ENCODE measurements at regions not wholly inside any gene's neighbourhood (a gene's known extent, or its start where the extent isn't known, plus 50 kb on each side); places are given as distances from the start of the nearest gene placed in this dataset.

GRCh38 chr10:94274142-94274787 lies 88.5 kb downstream of the NOC3L start:
- DNase-seq (ENCODE audit: low read depth in 4 of 4, low spot score in 3 of 4), result no peak

GRCh38 chr10:94276140-94276539 lies 86.6 kb downstream of the NOC3L start:
- DNase-seq (ENCODE audit: low read depth in 4 of 4, low spot score in 3 of 4), result no peak

- no peak for DNase-seq (ENCODE audit: low read depth in 4 of 4, low spot score in 3 of 4)
Observed at GRCh38 chr10:94277450-94277849, 85.3 kb downstream of the NOC3L start.

GRCh38 chr10:94279835-94280709 lies 82.7 kb downstream of the NOC3L start:
- no peak for DNase-seq (ENCODE audit: low read depth in 4 of 4, low spot score in 3 of 4)

GRCh38 chr10:94281654-94282053 lies 81.1 kb downstream of the NOC3L start:
- DNase-seq (ENCODE audit: low read depth in 4 of 4, low spot score in 3 of 4), result no peak

GRCh38 chr10:94282369-94282768 lies 80.4 kb downstream of the NOC3L start:
- DNase-seq (ENCODE audit: low read depth in 4 of 4, low spot score in 3 of 4), result no peak
